Neuron (in vitro differentiated cells): ENCODE measurements at regions not wholly inside any gene's neighbourhood (a gene's known extent, or its start where the extent isn't known, plus 50 kb on each side); places are given as distances from the start of the nearest gene placed in this dataset.

Experiments
- H2AFZ ChIP-seq: one replicate; pipeline ENCODE4 v1.6.1; 2013; ENCODE audit warnings: low read depth, mild to moderate bottlenecking, inconsistent platforms, low read length, moderate library complexity
- H3K27me3 ChIP-seq: one replicate; pipeline ENCODE4 v1.6.1; 2013; ENCODE audit warnings: low read length; ENCODE audit not compliant: insufficient read depth
- H3K36me3 ChIP-seq: one replicate; pipeline ENCODE4 v1.6.1; 2013; ENCODE audit warnings: low read length; ENCODE audit not compliant: insufficient read depth
- H3K4me1 ChIP-seq: one replicate; pipeline ENCODE4 v1.6.1; 2013; ENCODE audit warnings: low read length; ENCODE audit not compliant: insufficient read depth
- H3K4me3 ChIP-seq: 2 replicates; pipeline ENCODE4 v1.5.1; 2013; ENCODE audit warnings: mild to moderate bottlenecking, low read length, moderate library complexity
- H3K9me3 ChIP-seq: one replicate; pipeline ENCODE4 v1.6.1; 2013; ENCODE audit warnings: low read length

DNA sequence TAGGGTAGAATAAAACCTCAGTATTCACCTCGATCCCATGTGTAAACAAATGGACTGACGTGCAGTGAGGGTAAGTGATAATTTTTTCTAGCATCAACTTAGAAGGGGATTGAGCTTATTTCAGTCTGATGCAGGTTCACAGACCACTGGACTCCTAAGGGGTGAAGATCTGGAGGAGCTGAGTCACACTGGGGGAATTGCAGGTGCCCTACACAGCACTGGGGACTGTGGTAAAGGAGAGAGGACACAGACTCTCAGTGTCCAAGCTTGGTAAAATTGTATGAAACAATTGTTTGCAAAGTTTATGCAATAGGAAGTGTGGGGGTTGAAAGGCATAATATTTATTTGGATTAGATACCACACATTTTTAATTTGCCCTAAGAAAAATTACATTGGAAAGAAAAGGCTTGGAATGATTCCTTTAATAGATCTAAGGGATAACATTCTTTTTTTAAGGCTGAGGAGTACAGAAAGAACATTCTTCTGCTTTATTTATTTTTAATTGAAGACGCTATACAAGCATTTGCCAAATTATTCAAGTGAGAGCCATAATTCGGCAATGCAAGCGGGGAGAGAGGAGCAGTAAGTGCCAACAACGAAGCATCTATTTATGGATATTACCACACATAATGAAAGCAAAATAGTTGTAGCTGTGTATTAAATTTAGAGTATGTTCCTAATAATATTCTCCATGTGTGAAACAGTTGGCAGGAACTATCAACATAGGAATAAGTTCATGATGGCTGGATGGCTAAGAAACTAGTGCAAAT, 766.9 kb upstream of the ADAMTS16 start:
- Histone ChIP-seq H3K36me3 (no peaks in the 10 kb centered on the region), H3K9me3 (no peaks in the 10 kb centered on the region), H3K27me3 (no peaks in the 10 kb centered on the region), H3K4me1 (peaks cover 4% of the 10 kb centered on the region), H3K4me3 (no peak overlapping the region), H2AFZ (no peak overlapping the region)

DNA sequence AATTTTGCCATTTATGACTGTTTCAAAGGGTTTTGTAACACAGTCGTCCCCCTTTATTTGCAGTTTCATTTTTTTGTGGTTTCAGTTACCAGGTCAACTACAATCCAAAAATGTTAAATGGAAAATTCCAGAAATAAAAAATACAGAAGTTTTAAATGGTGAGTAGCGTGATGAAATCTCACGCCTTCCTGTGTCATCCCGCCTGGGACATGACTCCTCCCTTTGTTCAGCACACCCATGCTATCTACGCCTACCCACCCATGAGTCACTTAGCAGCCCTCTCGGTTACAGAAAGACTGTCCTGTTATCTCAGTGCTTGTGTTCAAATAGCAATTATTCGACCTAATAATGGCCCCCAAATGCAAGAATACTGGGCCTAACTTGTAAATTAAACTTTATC, 765.3 kb upstream of the ADAMTS16 start:
- H3K4me3 ChIP-seq = no peak overlapping the region
- peaks cover 4% of the 10 kb centered on the region for H3K4me1 ChIP-seq
- no peaks in the 10 kb centered on the region for H3K27me3 ChIP-seq
- no peaks in the 10 kb centered on the region for H3K9me3 ChIP-seq
- H2AFZ ChIP-seq = no peak overlapping the region
- no peaks in the 10 kb centered on the region for H3K36me3 ChIP-seq

GRCh38 chr5:4375640-4376039, 764.5 kb upstream of the ADAMTS16 start:
- no peak overlapping the region for H2AFZ ChIP-seq
- peaks cover 4% of the 10 kb centered on the region for H3K4me1 ChIP-seq
- no peak overlapping the region for H3K4me3 ChIP-seq
- no peaks in the 10 kb centered on the region for H3K9me3 ChIP-seq
- H3K36me3 ChIP-seq = no peaks in the 10 kb centered on the region
- H3K27me3 ChIP-seq = no peaks in the 10 kb centered on the region

DNA sequence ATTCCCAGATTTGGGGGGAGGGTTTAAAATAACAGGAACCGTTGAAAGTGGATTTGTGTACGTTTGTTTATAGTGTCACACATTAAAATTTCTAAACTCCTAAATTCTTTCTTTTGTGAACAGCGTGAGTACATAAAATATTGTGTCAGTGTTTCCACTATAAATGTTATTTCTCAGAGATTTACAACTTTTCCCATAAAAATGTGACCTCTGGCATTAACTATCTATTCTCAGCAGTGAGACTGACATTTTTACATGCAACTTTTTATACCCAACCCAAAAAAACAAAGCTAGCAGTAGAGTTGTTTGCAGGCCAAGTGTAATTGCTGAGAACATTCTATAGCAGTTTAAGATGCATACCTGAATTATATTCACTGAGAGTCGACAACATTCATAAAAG, 757.0 kb upstream of the ADAMTS16 start:
- H3K27me3 ChIP-seq = no peaks in the 10 kb centered on the region
- no peaks in the 10 kb centered on the region for H3K36me3 ChIP-seq
- H3K4me1 ChIP-seq = no peaks in the 10 kb centered on the region
- H2AFZ ChIP-seq = no peak overlapping the region
- no peaks in the 10 kb centered on the region for H3K9me3 ChIP-seq
- no peak overlapping the region for H3K4me3 ChIP-seq

GRCh38 chr5:4383518-4384198, 756.5 kb upstream of the ADAMTS16 start:
- H3K27me3 ChIP-seq = no peaks in the 10 kb centered on the region
- no peaks in the 10 kb centered on the region for H3K4me1 ChIP-seq
- no peak overlapping the region for H3K4me3 ChIP-seq
- no peak overlapping the region for H2AFZ ChIP-seq
- H3K9me3 ChIP-seq = no peaks in the 10 kb centered on the region
- H3K36me3 ChIP-seq = no peaks in the 10 kb centered on the region

DNA sequence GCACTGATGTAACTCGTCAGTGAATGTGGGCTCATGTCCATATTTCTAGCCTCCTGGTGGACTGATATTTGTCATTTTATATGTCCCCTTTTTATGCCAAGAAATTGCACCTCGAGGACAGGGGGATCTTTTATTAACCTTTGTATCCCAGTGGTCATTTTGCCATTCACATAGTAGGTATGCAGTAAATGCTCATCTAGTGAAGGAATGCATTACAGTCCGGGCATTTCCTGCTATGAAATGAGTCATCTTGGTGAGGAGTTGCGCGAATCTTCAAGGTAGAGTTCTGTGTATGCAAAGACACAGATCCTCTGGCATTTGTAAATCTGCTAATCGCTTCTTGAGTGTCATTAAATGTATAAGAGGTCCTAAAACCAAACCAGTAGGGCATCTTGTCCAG, 755.5 kb upstream of the ADAMTS16 start:
- H3K27me3 ChIP-seq = no peaks in the 10 kb centered on the region
- no peaks in the 10 kb centered on the region for H3K36me3 ChIP-seq
- no peaks in the 10 kb centered on the region for H3K9me3 ChIP-seq
- no peak overlapping the region for H3K4me3 ChIP-seq
- no peak overlapping the region for H2AFZ ChIP-seq
- H3K4me1 ChIP-seq = no peaks in the 10 kb centered on the region

GRCh38 chr5:4386152-4386551, 754.0 kb upstream of the ADAMTS16 start:
- Histone ChIP-seq H3K36me3 (no peaks in the 10 kb centered on the region), H3K4me1 (no peaks in the 10 kb centered on the region), H2AFZ (no peak overlapping the region), H3K4me3 (no peak overlapping the region), H3K9me3 (no peaks in the 10 kb centered on the region), H3K27me3 (no peaks in the 10 kb centered on the region)

DNA sequence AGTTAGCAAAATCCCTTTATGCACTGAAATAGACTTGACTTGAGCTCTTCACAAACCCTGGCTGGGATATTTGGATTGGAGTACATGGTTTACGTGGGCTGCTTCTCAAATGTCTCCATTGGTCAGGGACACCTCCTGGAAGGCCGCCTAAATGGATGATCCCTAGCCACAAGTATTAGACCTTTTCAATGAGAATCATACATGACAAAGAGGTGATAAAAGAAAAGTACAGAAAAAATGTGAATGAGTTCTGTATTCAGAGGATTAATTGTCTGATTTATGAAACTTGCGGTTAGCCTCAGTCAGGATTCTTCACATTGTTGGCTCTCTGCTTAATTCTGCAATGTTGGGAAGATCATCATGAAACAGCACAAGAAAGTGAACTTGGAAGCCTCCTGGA, 752.8 kb upstream of the ADAMTS16 start:
- Histone ChIP-seq H3K27me3 (no peaks in the 10 kb centered on the region), H2AFZ (no peak overlapping the region), H3K4me1 (no peaks in the 10 kb centered on the region), H3K9me3 (no peaks in the 10 kb centered on the region), H3K36me3 (no peaks in the 10 kb centered on the region), H3K4me3 (no peak overlapping the region)

- H3K27me3 ChIP-seq = no peaks in the 10 kb centered on the region
- no peak overlapping the region for H2AFZ ChIP-seq
- no peaks in the 10 kb centered on the region for H3K36me3 ChIP-seq
Observed at GRCh38 chr5:4395752-4396151, 744.4 kb upstream of the ADAMTS16 start.

DNA sequence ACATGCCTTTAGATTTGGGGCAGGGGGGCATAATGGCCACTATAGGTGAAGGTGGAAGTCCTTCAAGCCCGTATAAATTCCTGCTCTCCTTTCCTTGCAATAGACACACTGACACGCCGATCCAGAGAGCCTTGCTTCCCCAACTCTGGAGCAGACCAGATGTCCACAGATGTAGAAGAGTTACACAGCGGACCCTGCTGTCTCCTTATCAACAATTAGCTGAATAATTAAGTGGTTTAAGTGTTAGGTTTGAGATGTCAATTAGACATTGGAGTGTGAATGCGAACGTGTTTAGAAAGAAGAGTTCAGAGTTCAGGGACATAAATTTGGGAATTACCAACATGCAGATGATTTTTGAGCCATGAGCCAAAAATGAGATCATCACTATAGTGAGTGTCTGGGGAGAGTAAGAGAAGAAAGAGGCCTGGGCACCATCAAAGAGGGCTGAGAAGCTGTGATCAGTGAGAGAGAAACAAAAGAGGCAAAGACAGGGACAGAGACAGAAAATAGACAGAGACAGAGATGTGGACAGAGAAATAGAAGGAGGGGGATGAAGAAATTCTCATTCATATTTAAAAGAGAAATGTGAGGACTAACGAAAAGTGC, 734.4 kb upstream of the ADAMTS16 start:
- no peaks in the 10 kb centered on the region for H3K36me3 ChIP-seq

More at GRCh38 chr5:4395752-4396151, 744.4 kb upstream of the ADAMTS16 start:
- H3K4me3 ChIP-seq = no peak overlapping the region
- no peaks in the 10 kb centered on the region for H3K9me3 ChIP-seq
- no peaks in the 10 kb centered on the region for H3K4me1 ChIP-seq

GRCh38 chr5:4410151-4410550, 730.0 kb upstream of the ADAMTS16 start:
- no peaks in the 10 kb centered on the region for H3K4me1 ChIP-seq
- no peak overlapping the region for H3K4me3 ChIP-seq

More for the DNA sequence above, 734.4 kb upstream of the ADAMTS16 start:
- Histone ChIP-seq H2AFZ (no peak overlapping the region), H3K4me1 (no peaks in the 10 kb centered on the region), H3K4me3 (no peak overlapping the region), H3K27me3 (no peaks in the 10 kb centered on the region), H3K9me3 (no peaks in the 10 kb centered on the region)

DNA sequence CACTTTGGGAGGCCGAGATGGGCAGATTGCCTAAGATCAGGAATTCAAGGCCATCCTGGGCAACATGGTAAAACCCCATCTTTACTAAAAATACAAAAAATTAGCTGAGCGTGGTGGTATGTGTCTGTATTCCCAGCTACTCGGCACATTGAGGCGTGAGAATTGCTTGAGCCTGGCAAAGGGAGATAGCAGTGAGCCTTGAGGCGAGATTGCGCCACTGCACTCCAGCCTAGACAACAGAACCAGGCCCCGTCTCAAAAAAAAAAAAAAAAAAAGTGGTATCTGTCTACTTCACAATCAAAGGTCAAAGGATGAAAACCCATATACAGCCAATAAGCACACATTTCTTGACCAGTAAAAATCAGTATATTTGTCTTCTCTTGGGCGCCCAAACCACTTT, 728.5 kb upstream of the ADAMTS16 start:
- H3K27me3 ChIP-seq = no peaks in the 10 kb centered on the region
- no peaks in the 10 kb centered on the region for H3K9me3 ChIP-seq
- no peaks in the 10 kb centered on the region for H3K4me1 ChIP-seq
- no peaks in the 10 kb centered on the region for H3K36me3 ChIP-seq
- no peak overlapping the region for H3K4me3 ChIP-seq
- H2AFZ ChIP-seq = no peak overlapping the region

More at GRCh38 chr5:4410151-4410550, 730.0 kb upstream of the ADAMTS16 start:
- Histone ChIP-seq H2AFZ (no peak overlapping the region), H3K9me3 (no peaks in the 10 kb centered on the region), H3K27me3 (no peaks in the 10 kb centered on the region), H3K36me3 (no peaks in the 10 kb centered on the region)

DNA sequence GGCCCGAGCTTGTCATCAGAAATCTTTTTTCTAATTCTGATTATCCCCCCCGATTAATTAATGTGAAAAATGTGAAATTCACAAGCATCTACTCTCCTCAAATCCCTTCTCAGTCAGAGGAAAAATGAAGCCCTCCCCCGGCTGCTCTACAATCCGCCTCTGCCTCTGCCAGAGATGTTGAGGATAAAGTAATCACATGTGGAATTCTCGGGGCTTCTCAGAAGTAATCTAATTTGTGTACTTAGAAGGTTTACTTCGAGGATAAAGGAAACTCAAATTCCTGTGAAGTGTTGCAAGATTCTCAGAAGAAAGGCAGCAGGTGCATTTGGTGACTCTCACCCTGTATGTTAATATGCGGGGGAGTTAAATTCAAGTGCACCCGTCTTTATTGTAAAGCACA, 726.1 kb upstream of the ADAMTS16 start:
- Histone ChIP-seq H3K4me1 (no peaks in the 10 kb centered on the region), H3K9me3 (no peaks in the 10 kb centered on the region), H3K36me3 (no peaks in the 10 kb centered on the region), H3K4me3 (no peak overlapping the region), H2AFZ (no peak overlapping the region), H3K27me3 (no peaks in the 10 kb centered on the region)
